DMS53 treated with DMSO at 0.1 percent for 48 hours (cell line): ENCODE measurements at regions not wholly inside any gene's neighbourhood (a gene's known extent, or its start where the extent isn't known, plus 50 kb on each side); places are given as distances from the start of the nearest gene placed in this dataset.

Source experiments
- DNase-seq: peaks from one replicate; lab custom pipeline; 2025; ENCODE audit not compliant: unreplicated experiment; lab: John Stamatoyannopoulos, UW

- DNase-seq, result no peak
Observed at GRCh38 chr12:39240587-39240986, 202.3 kb downstream of the KIF21A start.

DNA sequence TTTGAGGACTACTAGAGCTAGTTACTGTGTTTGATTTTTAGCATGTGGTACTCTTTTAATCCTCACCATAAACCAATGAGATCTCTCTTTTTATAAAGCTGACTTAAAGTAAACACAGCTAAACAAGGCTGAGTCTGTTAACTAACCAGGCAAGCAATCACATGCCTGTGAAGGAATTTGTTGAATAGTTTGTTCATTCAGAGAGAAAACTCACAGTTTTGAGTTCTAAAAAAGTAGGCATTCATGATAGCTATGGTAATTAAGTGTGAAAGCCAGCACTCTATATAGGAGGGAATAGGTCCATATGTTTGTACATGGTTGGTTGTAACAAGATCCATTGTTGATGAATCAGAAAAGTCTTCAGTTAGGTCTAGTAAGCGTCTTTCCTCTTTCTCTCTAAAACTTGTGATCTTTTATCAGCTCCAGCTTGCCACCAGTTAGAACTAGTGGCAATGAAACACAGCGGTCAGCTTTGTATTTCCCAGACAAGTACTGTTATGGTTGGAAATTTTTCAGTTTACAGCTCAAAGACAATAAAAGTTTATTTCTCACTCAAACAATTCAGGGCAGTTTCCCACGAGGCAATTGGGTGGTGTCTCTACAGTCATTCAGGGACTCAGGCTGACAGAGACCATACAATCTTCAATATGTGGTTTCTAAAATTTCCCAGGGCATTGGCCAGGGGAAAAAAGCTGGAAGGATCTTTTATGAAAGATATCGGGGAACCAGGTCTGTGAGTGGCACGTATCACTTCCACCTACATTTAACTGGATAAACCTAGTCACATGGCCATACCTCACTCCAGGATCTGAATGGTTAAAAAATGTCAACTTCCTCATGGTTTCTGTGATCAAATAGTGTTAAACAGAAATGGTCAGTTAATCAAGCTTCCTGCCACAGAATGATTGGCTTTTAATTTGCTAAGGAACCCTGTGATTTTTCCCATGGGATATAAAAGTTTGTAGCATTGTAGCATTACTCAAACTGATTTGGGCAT lies 203.1 kb downstream of the KIF21A start:
- DNase-seq, result no peak

GRCh38 chr12:39237004-39237403 lies 205.9 kb downstream of the KIF21A start:
- DNase-seq, result peak; percentile 27

DNA sequence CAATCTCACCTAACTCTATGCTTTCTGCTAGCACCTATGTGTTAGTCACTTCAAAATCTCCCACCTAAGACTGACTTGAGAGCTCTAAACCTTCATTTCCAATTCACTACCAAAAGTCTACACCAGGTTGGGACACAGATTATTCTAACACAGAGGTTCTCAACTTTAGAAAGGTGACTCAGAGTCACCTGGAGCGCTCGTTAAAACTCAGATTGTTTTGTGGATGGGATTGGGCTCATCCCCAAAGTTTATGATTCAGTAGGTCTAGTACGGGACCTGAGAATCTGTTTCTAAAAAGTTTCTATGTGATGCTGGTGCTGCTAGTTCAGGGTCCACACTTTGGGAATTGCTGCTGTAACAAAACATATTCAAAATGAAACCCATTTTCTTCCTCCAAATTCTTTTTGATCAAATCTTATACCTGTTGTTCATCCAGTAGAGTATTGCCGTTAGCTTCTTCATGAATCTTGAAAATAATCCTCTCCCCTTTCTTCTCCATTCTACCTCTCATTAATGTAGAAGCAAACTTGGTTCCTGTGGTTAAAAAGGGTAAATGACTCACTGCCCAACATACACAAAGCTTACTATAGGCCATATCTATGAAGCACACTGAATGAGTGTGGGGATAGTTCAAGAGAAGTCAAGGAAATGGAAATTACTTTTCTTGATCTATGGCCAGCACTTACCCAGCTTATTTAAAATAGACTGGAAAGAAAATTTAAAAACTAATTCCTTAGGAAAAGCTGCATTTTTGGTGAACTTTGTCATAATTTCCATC lies 206.7 kb downstream of the KIF21A start:
- peak; percentile 18 for DNase-seq

- DNase-seq, result peak; percentile 27
Observed at GRCh38 chr12:39230086-39230485, 212.8 kb downstream of the KIF21A start.

- no peak for DNase-seq
Observed at GRCh38 chr12:39227218-39227617, 215.7 kb downstream of the KIF21A start.

GRCh38 chr12:39224971-39225370 lies 217.9 kb downstream of the KIF21A start:
- no peak for DNase-seq

DNA sequence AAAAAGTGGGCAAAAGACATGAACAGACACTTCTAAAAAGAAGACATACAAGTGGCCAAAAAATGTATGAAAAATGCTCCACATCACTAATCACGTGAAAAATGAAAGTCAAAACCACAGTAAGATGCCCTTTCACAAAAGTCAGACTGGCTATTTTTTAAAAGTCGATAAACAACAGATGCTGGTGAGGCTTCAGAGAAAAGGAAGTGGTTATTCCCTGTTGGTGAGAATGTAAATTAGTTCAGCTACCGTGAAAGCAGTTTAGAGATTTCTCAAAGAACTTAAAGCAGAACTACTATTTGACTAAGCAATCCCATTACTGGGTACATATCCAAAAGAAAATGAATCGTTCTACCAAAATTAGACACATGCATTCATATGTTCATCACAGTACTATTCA lies 237.0 kb downstream of the KIF21A start:
- no peak for DNase-seq

DNA sequence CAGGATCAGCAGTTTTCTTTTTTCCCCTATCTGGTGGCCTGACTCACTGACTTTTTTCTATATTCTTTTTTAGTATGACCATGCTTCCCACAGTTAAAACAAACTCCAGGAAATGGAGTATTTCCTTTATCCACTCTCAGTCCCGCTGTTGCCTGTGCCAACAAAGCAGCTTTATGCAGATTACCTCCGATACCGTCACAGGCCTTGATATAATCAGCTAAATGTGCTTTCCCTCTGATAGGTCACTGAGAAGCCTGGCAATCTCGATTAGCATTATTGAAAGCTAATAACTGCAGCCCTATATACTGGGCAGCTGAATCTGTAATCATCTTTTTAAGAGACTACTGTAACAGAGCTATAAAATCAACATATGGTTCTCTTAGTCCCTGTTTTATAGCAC lies 243.6 kb downstream of the KIF21A start:
- DNase-seq, result no peak

- no peak for DNase-seq
Observed at GRCh38 chr12:39188689-39189088, 254.2 kb downstream of the KIF21A start.

DNA sequence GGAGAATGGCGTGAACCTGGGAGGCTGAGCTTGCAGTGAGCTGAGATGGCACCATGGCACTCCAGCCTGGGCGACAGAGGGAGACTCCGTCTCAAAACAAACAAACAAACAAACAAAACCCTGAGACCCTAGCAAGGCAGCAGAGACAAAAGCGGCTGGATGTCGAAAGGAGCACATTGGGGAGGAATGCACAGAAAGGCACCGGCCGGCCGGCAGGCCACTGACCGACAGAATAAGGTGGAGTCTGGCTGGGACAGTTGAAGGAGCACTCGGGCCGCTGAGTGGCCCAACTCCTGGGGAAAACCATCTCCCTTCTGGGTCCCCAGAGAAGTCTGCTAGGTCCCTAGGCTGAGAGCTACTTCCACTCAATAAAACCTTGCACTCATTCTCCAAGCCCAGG lies 256.2 kb downstream of the KIF21A start:
- DNase-seq, result no peak

GRCh38 chr12:39178837-39179236 lies 264.1 kb downstream of the KIF21A start:
- peak; percentile 47 for DNase-seq

- DNase-seq, result no peak
Observed at GRCh38 chr12:39176356-39176755, 266.6 kb downstream of the KIF21A start.

DNA sequence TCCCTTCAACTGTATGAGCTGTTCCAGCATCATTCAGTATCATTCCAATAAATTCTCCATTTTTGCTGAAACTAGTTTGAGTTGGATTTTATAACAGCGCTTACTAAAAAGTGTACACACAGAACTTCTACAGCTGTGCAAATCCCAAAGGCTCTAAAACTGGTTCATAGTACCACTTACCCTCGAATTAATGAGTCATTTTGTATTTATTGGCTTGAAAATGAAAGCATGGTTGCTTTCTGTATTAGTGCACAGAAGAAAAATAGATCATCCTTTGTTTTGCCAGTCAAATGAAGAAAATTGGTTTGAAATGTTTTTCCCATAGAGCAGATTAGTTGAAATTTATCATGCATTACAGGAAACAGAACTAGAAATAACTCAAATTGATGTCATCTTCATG lies 268.3 kb upstream of the CPNE8 start:
- no peak for DNase-seq

- peak; percentile 45 for DNase-seq
Observed at GRCh38 chr12:39165338-39165737, 259.9 kb upstream of the CPNE8 start.

DNA sequence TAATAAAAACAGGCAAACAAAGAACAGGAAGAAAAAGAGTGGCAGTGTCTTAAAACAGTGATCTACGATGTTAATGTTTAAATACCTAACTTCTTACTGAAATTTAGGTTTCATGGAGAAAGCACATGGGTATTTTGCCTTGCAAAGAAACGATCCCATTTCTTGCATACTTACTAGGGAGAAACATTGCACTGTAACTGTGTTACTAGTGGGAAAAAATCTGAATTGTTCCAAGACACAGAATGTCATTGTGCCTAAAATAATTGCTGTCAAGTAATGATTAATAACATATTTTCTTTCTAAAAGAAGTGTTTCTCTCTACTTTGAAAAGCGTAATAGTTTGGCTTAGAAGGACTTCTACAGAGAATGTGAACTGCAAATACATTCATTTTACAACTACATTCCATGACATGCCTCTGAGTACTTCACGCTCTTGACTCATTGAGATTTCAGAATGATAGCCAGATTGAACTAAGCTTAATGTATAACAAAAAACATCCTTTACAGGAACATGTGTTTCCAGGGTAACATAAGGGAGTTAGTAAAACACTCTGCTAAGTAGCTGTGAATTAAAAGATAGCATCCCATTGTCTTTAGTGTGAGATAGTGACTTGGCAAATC lies 256.2 kb upstream of the CPNE8 start:
- no peak for DNase-seq

DNA sequence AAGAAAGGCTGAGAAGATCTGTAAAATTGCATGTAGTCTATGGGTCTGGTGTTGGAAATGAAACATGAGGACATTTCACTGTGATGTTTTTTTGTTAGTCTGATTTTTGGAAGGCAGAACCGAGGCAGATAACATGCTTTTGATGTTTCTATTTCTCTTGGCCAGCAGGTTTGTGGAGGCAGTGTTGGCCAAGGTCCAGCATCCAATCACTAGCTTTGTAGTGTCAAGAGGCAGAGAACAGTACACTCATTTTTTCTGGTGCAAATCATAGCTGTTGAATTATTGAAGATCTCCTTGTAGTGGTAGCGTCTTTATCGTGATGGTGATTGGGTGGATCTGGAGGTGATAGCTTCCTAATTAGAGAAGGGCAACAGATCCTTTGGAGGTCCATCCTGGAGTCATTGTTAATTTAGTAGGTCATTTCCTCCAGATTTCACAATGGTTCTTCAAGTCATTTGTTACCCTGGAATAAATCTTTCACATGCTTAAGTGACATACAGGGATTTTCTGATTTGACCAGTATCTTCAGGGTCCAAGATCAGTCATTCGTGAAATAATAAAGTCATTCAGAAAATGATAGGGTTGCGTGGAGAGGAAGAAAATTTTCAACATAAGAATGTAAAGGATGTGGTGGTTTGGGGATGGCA lies 252.4 kb upstream of the CPNE8 start:
- DNase-seq, result no peak

DNA sequence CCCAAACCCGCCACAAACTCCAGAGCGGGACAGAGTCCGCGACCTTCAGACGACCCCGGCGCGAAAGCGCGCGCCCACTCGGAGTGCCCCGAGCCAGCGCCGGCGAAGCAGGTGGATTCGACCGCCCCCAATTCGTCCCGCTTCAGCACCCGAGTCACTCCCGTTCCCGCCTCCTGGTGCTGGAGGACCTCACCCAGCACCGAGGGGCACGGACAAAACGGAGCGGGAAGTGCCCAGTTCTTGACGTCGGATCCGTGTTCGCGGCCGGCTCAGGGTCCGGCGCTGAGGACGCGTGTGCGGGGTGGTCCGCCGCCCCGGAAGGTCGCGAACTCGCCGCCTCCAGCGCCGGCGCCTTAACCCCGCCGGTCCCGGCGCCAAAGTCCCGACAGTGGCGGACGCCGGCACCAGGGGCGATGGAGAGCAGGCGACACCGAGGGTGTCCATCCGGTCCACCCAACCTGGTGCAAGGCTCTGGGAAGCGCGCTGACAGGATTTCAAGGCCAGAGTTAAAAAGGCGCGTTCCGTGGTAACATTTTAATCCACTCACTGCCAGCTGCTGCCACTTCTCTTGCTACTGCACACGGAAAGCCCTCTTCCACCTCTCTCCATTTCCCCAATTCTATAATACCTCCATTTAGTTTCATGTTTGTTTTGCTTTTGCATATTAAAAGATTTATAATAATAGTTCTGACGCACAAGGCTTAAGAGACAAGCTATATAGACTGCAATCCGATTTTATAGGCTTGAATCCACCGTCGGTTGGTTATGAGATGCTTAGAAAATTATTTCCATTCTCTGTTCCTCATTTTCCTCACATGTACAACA lies 240.0 kb upstream of the CPNE8 start:
- DNase-seq, result peak; percentile 82

- no peak for DNase-seq
Observed at GRCh38 chr12:39144613-39145061, 239.2 kb upstream of the CPNE8 start.

GRCh38 chr12:39138268-39138667 lies 232.9 kb upstream of the CPNE8 start:
- no peak for DNase-seq
